ENCODE measurements at regions not wholly inside any gene's neighbourhood (a gene's known extent, or its start where the extent isn't known, plus 50 kb on each side); places are given as distances from the start of the nearest gene placed in this dataset.
A peak's percentile ranks its signal among the peaks of the same experiment; 100 is the strongest.

DNA sequence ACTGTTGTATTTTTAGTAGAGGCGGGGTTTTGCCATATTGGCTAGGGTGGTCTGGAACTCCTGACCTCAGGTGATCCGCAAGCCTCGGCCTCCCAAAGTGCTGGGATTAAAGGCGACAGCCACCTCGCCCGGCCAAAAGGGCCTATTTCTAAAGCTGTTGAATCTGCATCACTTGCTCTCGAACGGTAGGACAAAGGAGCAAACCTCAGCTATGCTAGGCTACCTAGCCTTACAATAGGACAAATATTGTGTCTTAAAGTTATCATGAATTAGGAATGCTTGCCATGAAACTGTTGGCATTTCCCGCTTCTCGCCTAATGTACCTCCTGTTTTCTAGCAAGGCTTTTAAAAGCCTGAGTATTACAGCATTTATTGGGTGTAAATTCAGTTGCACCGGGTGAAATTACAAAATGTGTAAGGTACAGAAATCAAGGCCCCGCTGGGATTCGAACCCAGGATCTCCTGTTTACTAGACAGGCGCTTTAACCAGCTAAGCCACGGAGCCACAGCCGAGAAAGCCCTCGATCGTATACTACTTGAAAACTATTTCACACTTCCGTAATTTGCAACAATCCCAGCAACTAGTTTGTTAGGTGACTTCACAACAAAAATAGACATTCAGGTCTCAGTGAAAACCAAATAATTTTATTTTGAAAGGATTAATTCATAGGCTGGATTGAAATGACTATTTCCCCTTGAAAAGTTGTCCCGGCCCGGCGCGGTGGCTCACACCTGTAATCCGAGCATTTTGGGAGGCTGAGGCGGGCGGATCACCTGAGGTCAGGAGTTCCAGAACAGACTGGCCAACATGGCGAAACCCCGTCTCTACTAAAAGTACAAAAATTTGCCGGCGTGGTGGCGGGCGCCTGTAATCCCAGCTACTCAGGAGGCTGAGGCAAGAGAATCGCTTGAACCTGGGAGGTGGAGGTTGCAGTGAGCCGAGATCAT is 211.6 kb upstream of the ZNF184 start (continued):
- TF ChIP-seq, protein P1, sequence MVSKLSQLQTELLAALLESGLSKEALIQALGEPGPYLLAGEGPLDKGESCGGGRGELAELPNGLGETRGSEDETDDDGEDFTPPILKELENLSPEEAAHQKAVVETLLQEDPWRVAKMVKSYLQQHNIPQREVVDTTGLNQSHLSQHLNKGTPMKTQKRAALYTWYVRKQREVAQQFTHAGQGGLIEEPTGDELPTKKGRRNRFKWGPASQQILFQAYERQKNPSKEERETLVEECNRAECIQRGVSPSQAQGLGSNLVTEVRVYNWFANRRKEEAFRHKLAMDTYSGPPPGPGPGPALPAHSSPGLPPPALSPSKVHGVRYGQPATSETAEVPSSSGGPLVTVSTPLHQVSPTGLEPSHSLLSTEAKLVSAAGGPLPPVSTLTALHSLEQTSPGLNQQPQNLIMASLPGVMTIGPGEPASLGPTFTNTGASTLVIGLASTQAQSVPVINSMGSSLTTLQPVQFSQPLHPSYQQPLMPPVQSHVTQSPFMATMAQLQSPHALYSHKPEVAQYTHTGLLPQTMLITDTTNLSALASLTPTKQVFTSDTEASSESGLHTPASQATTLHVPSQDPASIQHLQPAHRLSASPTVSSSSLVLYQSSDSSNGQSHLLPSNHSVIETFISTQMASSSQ (IDR thresholded peaks at IDR 0.05; ENCODE audit: low read depth), result peak; percentile 25; the same call in 1 of the 2 replicates
- TF ChIP-seq, protein P1 (CRISPR knock-in tag; IDR thresholded peaks at IDR 0.05; ENCODE audit: borderline replicate concordance), result no peak
- TF ChIP-seq SOX13 (IDR thresholded peaks at IDR 0.05) (no peak), SOX13 (CRISPR knock-in tag; conservative IDR thresholded peaks at IDR 0.05 in 1 of 2, IDR thresholded peaks at IDR 0.05 in 1 of 2) (peak in 1 of 2 experiments; percentile 64; a peak in 2 of 4 replicates), ZNF530 (CRISPR knock-in tag; IDR thresholded peaks at IDR 0.05; ENCODE audit: low read depth) (no peak), FOSL2 (CRISPR knock-in tag; IDR thresholded peaks at IDR 0.05) (peak; percentile 45; the same call in 1 of the 2 replicates), POGZ (CRISPR knock-in tag; IDR thresholded peaks at IDR 0.05) (peak; percentile 47; the same call in 1 of the 2 replicates), KAT7 (CRISPR knock-in tag; IDR thresholded peaks at IDR 0.05; ENCODE audit: borderline replicate concordance) (peak; percentile 61; the same call in 1 of the 2 replicates), AGO2 (optimal IDR thresholded peaks at IDR 0.05; ENCODE audit: low read depth, low read length) (no peak), ZFP36L1 (CRISPR knock-in tag; IDR thresholded peaks at IDR 0.05) (0 out of 2 replicates have a peak, but pooled peaks have one; percentile 50), ZNF501 (CRISPR knock-in tag; IDR thresholded peaks at IDR 0.05) (peak; percentile 67), NR3C1 (CRISPR knock-in tag; IDR thresholded peaks at IDR 0.05) (no peak), MED1 (CRISPR knock-in tag; IDR thresholded peaks at IDR 0.05) (peak; percentile 63), CREB1 (IDR thresholded peaks at IDR 0.05) (no peak), CREB1 (CRISPR knock-in tag; IDR thresholded peaks at IDR 0.05) (peak; percentile 44; the same call in 1 of the 2 replicates), RFX3 (CRISPR knock-in tag; IDR thresholded peaks at IDR 0.05) (0 out of 2 replicates have a peak, but pooled peaks have one; percentile 33), ZFAT (CRISPR knock-in tag; conservative IDR thresholded peaks at IDR 0.05) (0 out of 2 replicates have a peak, but pooled peaks have one; percentile 37), ELF1 (CRISPR knock-in tag; IDR thresholded peaks at IDR 0.05) (peak; percentile 60), TBX3 (IDR thresholded peaks at IDR 0.05; ENCODE audit: borderline replicate concordance) (peak; percentile 41; the same call in 1 of the 2 replicates), HOXA5 (CRISPR knock-in tag; IDR thresholded peaks at IDR 0.05) (peak; percentile 69), PHF21A (CRISPR knock-in tag; IDR thresholded peaks at IDR 0.05) (peak; percentile 90), MAF1 (CRISPR knock-in tag; IDR thresholded peaks at IDR 0.05; ENCODE audit: borderline replicate concordance) (peak; percentile 95)
- TF ChIP-seq, protein P2, sequence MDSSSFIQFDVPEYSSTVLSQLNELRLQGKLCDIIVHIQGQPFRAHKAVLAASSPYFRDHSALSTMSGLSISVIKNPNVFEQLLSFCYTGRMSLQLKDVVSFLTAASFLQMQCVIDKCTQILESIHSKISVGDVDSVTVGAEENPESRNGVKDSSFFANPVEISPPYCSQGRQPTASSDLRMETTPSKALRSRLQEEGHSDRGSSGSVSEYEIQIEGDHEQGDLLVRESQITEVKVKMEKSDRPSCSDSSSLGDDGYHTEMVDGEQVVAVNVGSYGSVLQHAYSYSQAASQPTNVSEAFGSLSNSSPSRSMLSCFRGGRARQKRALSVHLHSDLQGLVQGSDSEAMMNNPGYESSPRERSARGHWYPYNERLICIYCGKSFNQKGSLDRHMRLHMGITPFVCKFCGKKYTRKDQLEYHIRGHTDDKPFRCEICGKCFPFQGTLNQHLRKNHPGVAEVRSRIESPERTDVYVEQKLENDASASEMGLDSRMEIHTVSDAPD (CRISPR knock-in tag; IDR thresholded peaks at IDR 0.05), result peak; percentile 70; the same call in 1 of the 2 replicates
- TF ChIP-seq, protein P3, sequence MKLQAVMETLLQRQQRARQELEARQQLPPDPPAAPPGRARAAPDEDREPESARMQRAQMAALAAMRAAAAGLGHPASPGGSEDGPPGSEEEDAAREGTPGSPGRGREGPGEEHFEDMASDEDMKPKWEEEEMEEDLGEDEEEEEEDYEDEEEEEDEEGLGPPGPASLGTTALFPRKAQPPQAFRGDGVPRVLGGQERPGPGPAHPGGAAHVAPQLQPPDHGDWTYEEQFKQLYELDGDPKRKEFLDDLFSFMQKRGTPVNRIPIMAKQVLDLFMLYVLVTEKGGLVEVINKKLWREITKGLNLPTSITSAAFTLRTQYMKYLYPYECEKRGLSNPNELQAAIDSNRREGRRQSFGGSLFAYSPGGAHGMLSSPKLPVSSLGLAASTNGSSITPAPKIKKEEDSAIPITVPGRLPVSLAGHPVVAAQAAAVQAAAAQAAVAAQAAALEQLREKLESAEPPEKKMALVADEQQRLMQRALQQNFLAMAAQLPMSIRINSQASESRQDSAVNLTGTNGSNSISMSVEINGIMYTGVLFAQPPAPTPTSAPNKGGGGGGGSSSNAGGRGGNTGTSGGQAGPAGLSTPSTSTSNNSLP (IDR thresholded peaks at IDR 0.05; ENCODE audit: low read depth, low read length), result peak; percentile 96

Data from HepG2 (cell line).